PC-3 (cell line): ENCODE measurements at regions not wholly inside any gene's neighbourhood (a gene's known extent, or its start where the extent isn't known, plus 50 kb on each side); places are given as distances from the start of the nearest gene placed in this dataset.

ENCODE experiments used
- ATAC-seq: fragments of 200-7000 bp; cut with Tn5 transposase; 2 replicates; pipeline ENCODE4 v1.9.1; 2020; ENCODE audit warnings: mild to moderate bottlenecking, moderate library complexity
- BruUV-seq: library from RNA; stranded (reverse); fragments of 400-500 nt; replicated peaks from 2 replicates; lab custom pipeline; 2021; lab: Mats Ljungman, UMichigan
- CTCF ChIA-PET: fragments of 300-600 bp; sonication (Branson Sonifier 250); formaldehyde crosslinking; loops from one replicate; lab custom pipeline; 2022; ENCODE audit warnings: antibody characterized with exemption; lab: Charles Lee
- POLR2A ChIA-PET: fragments of 300-600 bp; sonication (Branson Sonifier 250); formaldehyde crosslinking; loops from one replicate; lab custom pipeline; 2022; ENCODE audit warnings: antibody characterized with exemption; ENCODE audit not compliant: unreplicated experiment; lab: Charles Lee
- DNase-seq: peaks from one replicate; pipeline ENCODE4 v3.0.0-alpha.2; 2015
- H2AFZ ChIP-seq: fragments of 300-600 bp; sonication (generic); 2 replicates; pipeline ENCODE4 v1.6.0; 2016; ENCODE audit warnings: antibody characterized with exemption, low read length
- H3F3A ChIP-seq: fragments of 300-600 bp; sonication (generic); one replicate; pipeline ENCODE4 v1.6.0; 2017; ENCODE audit warnings: antibody characterized with exemption, low read length, control low read depth, mild to moderate bottlenecking; ENCODE audit not compliant: unreplicated experiment
- H3K27ac ChIP-seq: fragments of 300-600 bp; sonication (generic); 2 replicates; pipeline ENCODE4 v1.5.1; 2016; ENCODE audit warnings: mild to moderate bottlenecking, low read length
- H3K27me3 ChIP-seq: fragments of 300-600 bp; sonication (generic); 2 replicates; pipeline ENCODE4 v1.6.1; 2016; ENCODE audit warnings: low read length, mixed read lengths
- H3K36me3 ChIP-seq: fragments of 300-600 bp; sonication (generic); 2 replicates; pipeline ENCODE4 v1.6.1; 2016; ENCODE audit warnings: low read depth, mixed run types, low read length, mixed read lengths
- H3K4me1 ChIP-seq: fragments of 300-600 bp; sonication (generic); 2 replicates; pipeline ENCODE4 v1.5.1; 2016; ENCODE audit warnings: low read length; ENCODE audit not compliant: insufficient read depth
- H3K4me2 ChIP-seq: fragments of 300-600 bp; sonication (generic); 2 replicates; pipeline ENCODE4 v1.6.0; 2016; ENCODE audit warnings: low read length
- H3K4me3 ChIP-seq: fragments of 300-600 bp; sonication (generic); 2 replicates; pipeline ENCODE4 v1.5.1; 2016; ENCODE audit warnings: mild to moderate bottlenecking, low read length, mixed read lengths
- H3K79me2 ChIP-seq: fragments of 300-600 bp; sonication (generic); 2 replicates; pipeline ENCODE4 v1.6.1; 2017; ENCODE audit warnings: low read length, mixed read lengths
- H3K9ac ChIP-seq: fragments of 300-600 bp; sonication (generic); 2 replicates; pipeline ENCODE4 v1.6.0; 2016; ENCODE audit warnings: mild to moderate bottlenecking, low read length
- H3K9me2 ChIP-seq: fragments of 300-600 bp; sonication (generic); replicated peaks from 2 replicates; pipeline ENCODE4 v1.6.1; 2016; ENCODE audit warnings: mixed run types, low read length, mixed read lengths
- H3K9me3 ChIP-seq: fragments of 300-600 bp; sonication (generic); 2 replicates; pipeline ENCODE4 v1.6.1; 2016; ENCODE audit warnings: low read length, mixed read lengths
- H4K20me1 ChIP-seq: fragments of 300-600 bp; sonication (generic); 2 replicates; pipeline ENCODE4 v1.6.1; 2016; ENCODE audit warnings: low read length, mixed read lengths
- CTCF ChIP-seq: fragments of 300-600 bp; sonication (generic); conservative IDR thresholded peaks from 2 replicates; pipeline ENCODE4 v1.5.1; 2017; ENCODE audit warnings: antibody characterized with exemption, low read depth, mild to moderate bottlenecking, low read length
- EZH2 ChIP-seq: fragments of 300-600 bp; sonication (generic); IDR thresholded peaks from one replicate; pipeline ENCODE4 v1.6.1; 2017; ENCODE audit warnings: antibody characterized with exemption, mild to moderate bottlenecking, low read length; ENCODE audit not compliant: unreplicated experiment
- EZH2phosphoT487 ChIP-seq: fragments of 300-600 bp; sonication (generic); IDR thresholded peaks from 2 replicates; pipeline ENCODE4 v1.6.1; 2018; ENCODE audit warnings: mild to moderate bottlenecking, antibody characterized with exemption, low read length, borderline replicate concordance
- intact Hi-C: fragments of 100-400 bp; cut with micrococcal nuclease; formaldehyde crosslinking; loops from 2 replicates; pipeline ENCODE4 v1.9.0; 2023

DNA sequence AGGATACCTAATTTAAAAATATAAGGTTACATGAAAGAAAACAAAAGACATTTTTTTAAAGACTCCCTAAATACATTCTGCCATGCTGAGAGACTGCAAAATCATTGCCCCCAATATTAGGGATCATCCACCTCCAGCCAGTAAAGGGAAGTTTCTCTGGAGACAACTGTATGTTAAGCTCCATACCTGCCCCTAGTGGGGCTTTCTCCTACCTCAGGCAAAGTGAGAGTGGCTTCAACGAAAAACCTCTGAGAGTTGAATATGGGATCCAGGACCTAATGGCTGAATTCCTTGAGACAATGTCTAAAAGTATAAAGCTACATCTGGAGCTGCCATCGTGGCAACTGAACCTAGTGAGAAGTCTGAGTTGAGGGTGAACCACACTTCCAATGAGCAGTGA, 248.1 kb upstream of the FIGN start:
- peaks cover 48% of the 10 kb centered on the region for H3K27me3 ChIP-seq
- no peak overlapping the region for H2AFZ ChIP-seq
- DNase-seq (no peak), ATAC-seq (no peak)
- H3K9ac ChIP-seq = no peak overlapping the region
- H3K27ac ChIP-seq = no peak overlapping the region
- POLR2A ChIA-PET = no interaction called here
- CTCF ChIA-PET = no interaction called here
- no peaks in the 10 kb centered on the region for H3F3A ChIP-seq
- no TSS peak for BruUV-seq
- no peaks in the 10 kb centered on the region for H3K79me2 ChIP-seq
- H3K4me3 ChIP-seq = no peak overlapping the region
- H3K4me1 ChIP-seq = no peaks in the 10 kb centered on the region
- intact Hi-C loops = no loop called here
- H3K36me3 ChIP-seq = no peaks in the 10 kb centered on the region
- no peaks in the 10 kb centered on the region for H3K9me2 ChIP-seq
- no peaks in the 10 kb centered on the region for H4K20me1 ChIP-seq
- no peak overlapping the region for H3K4me2 ChIP-seq
- TF ChIP-seq CTCF (no peak), EZH2 (no peak), EZH2phosphoT487 (no peak)
- no peaks in the 10 kb centered on the region for H3K9me3 ChIP-seq

DNA sequence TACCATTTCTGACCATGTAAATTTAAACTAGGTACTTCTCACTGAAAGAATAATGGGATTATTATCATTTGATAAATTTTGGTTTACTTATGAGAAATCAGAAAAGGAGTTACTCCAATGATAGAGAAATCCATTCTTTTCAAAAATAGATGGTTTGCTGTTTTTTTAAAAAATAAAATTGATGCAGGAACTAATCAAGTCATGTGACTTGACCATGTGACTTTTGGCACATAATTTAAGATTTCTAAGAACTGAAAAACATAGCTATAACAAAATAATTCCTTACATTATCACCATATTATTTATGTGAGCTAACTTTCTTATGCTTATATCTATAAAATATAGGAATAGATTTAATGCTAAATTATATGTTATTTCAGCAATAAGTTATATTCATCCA, 247.1 kb upstream of the FIGN start:
- no TSS peak for BruUV-seq
- TF ChIP-seq CTCF (no peak), EZH2 (no peak), EZH2phosphoT487 (no peak)
- no peak for ATAC-seq
- no peak for DNase-seq
- H3K9ac ChIP-seq = no peak overlapping the region
- intact Hi-C loops = no loop called here
- H3K9me3 ChIP-seq = no peaks in the 10 kb centered on the region
- H2AFZ ChIP-seq = no peak overlapping the region
- POLR2A ChIA-PET = no interaction called here
- H3F3A ChIP-seq = no peaks in the 10 kb centered on the region
- no peak overlapping the region for H3K4me2 ChIP-seq
- CTCF ChIA-PET = no interaction called here
- H4K20me1 ChIP-seq = no peaks in the 10 kb centered on the region
- no peaks in the 10 kb centered on the region for H3K4me1 ChIP-seq
- no peaks in the 10 kb centered on the region for H3K36me3 ChIP-seq
- H3K4me3 ChIP-seq = no peak overlapping the region
- no peak overlapping the region for H3K27ac ChIP-seq
- peaks cover 39% of the 10 kb centered on the region for H3K27me3 ChIP-seq
- H3K79me2 ChIP-seq = no peaks in the 10 kb centered on the region
- no peaks in the 10 kb centered on the region for H3K9me2 ChIP-seq

DNA sequence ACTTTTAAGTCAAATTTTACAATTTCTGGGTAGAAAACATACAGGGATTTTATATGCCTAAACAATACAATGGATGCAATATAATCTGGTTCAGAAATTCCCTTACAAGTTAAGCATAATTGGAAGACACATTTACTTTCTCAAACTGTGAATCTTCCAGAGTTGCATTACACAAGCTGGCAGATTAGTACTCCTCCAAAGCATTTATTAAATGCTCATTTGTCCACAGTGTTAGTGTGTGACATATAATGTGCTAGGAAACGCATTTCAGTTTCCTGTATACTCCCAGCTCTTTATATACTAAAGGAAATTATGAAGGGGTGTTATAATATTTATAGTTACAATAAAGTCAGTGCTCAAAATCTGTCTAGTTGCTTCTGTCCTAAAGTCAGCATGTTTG, 239.0 kb upstream of the FIGN start:
- ATAC-seq (no peak), DNase-seq (no peak)
- no peak overlapping the region for H2AFZ ChIP-seq
- H3F3A ChIP-seq = no peaks in the 10 kb centered on the region
- no peak overlapping the region for H3K27ac ChIP-seq
- no peaks in the 10 kb centered on the region for H3K79me2 ChIP-seq
- H4K20me1 ChIP-seq = no peaks in the 10 kb centered on the region
- peaks cover 39% of the 10 kb centered on the region for H3K27me3 ChIP-seq
- H3K4me1 ChIP-seq = no peaks in the 10 kb centered on the region
- no TSS peak for BruUV-seq
- ChIA-PET POLR2A (interaction anchor here (0.5 kb wide), 1 partner anchor 600 kb away, joined by 3 read pairs; no protein-coding TSS in a partner anchor), CTCF (no interaction called here)
- TF ChIP-seq EZH2 (no peak), EZH2phosphoT487 (no peak), CTCF (no peak)
- intact Hi-C loops = no loop called here
- no peaks in the 10 kb centered on the region for H3K9me2 ChIP-seq
- no peaks in the 10 kb centered on the region for H3K9me3 ChIP-seq
- H3K9ac ChIP-seq = no peak overlapping the region
- H3K4me3 ChIP-seq = no peak overlapping the region
- no peaks in the 10 kb centered on the region for H3K36me3 ChIP-seq
- H3K4me2 ChIP-seq = no peak overlapping the region
